ENCODE measurements at regions not wholly inside any gene's neighbourhood (a gene's known extent, or its start where the extent isn't known, plus 50 kb on each side); places are given as distances from the start of the nearest gene placed in this dataset.

- DNase-seq (ENCODE audit: low spot score): no peak
Measured at GRCh38 chrX:112137276-112137675, 54.7 kb upstream of the TRPC5 start.

Measured in A172 (cell line).